Activated naive CD8-positive, alpha-beta T cell treated with anti-CD3 and anti-CD28 coated beads, Interleukin-2, amount 50 U/mL, for 24 hours (primary cell): ENCODE measurements at regions not wholly inside any gene's neighbourhood (a gene's known extent, or its start where the extent isn't known, plus 50 kb on each side); places are given as distances from the start of the nearest gene placed in this dataset.
A peak's percentile ranks its signal among the peaks of the same experiment; 100 is the strongest.

Source experiments
- ATAC-seq: fragments of 150-1000 bp; cut with Tn5 transposase; one replicate; pipeline ENCODE4 v1.10.0; 2021
- DNase-seq: peaks from one replicate; pipeline ENCODE4 v3.0.0; 2021
- H3K27ac Mint-ChIP-seq: one replicate; pipeline ENCODE4 v1.8.0; 2021; ENCODE audit warnings: mild to moderate bottlenecking, mixed read lengths
- H3K27me3 Mint-ChIP-seq: one replicate; pipeline ENCODE4 v1.8.0; 2021; ENCODE audit warnings: mixed read lengths
- H3K36me3 Mint-ChIP-seq: one replicate; pipeline ENCODE4 v1.8.0; 2021; ENCODE audit warnings: low read depth, mixed read lengths
- H3K4me1 Mint-ChIP-seq: one replicate; pipeline ENCODE4 v1.8.0; 2021; ENCODE audit warnings: mixed read lengths
- H3K4me3 Mint-ChIP-seq: one replicate; pipeline ENCODE4 v1.8.0; 2021; ENCODE audit warnings: mild to moderate bottlenecking, moderate library complexity, mixed read lengths
- H3K9me3 Mint-ChIP-seq: one replicate; pipeline ENCODE4 v1.8.0; 2021; ENCODE audit warnings: mixed read lengths

GRCh38 chr5:40284863-40285262, 394.9 kb upstream of the PTGER4 start:
- H3K27ac Mint-ChIP-seq: no peak overlapping the region
- H3K27me3 Mint-ChIP-seq: peaks cover 1% of the 10 kb centered on the region
- DNase-seq (no peak), ATAC-seq (no peak)
- H3K9me3 Mint-ChIP-seq: no peaks in the 10 kb centered on the region
- peaks cover 3% of the 10 kb centered on the region for H3K4me1 Mint-ChIP-seq
- no peaks in the 10 kb centered on the region for H3K36me3 Mint-ChIP-seq
- H3K4me3 Mint-ChIP-seq: no peak overlapping the region

GRCh38 chr5:40278881-40279280, 400.8 kb upstream of the PTGER4 start:
- Mint-ChIP-seq H3K36me3 (no peaks in the 10 kb centered on the region), H3K9me3 (no peaks in the 10 kb centered on the region), H3K4me1 (peaks cover 51% of the 10 kb centered on the region), H3K27ac (peak overlapping the region; percentile 98), H3K4me3 (no peak overlapping the region), H3K27me3 (no peaks in the 10 kb centered on the region)
- no peak for ATAC-seq
- DNase-seq: no peak

- H3K27me3 Mint-ChIP-seq: no peaks in the 10 kb centered on the region
- H3K4me1 Mint-ChIP-seq: peaks cover 51% of the 10 kb centered on the region
- peak overlapping the region; percentile 30 for H3K4me3 Mint-ChIP-seq
- no peaks in the 10 kb centered on the region for H3K36me3 Mint-ChIP-seq
- H3K27ac Mint-ChIP-seq: peak overlapping the region; percentile 98
- ATAC-seq (peak; percentile 90), DNase-seq (peak; percentile 27)
- H3K9me3 Mint-ChIP-seq: no peaks in the 10 kb centered on the region
Measured at GRCh38 chr5:40277161-40277906, 402.4 kb upstream of the PTGER4 start.

GRCh38 chr5:40276426-40277102, 403.2 kb upstream of the PTGER4 start:
- peak overlapping the region; percentile 98 for H3K27ac Mint-ChIP-seq
- peaks cover 51% of the 10 kb centered on the region for H3K4me1 Mint-ChIP-seq
- ATAC-seq: peak; percentile 35
- H3K9me3 Mint-ChIP-seq: no peaks in the 10 kb centered on the region
- no peak for DNase-seq
- H3K36me3 Mint-ChIP-seq: no peaks in the 10 kb centered on the region
- peak overlapping the region; percentile 30 for H3K4me3 Mint-ChIP-seq
- H3K27me3 Mint-ChIP-seq: no peaks in the 10 kb centered on the region

GRCh38 chr5:40274568-40274967, 405.1 kb upstream of the PTGER4 start:
- Mint-ChIP-seq H3K4me1 (peaks cover 55% of the 10 kb centered on the region), H3K4me3 (no peak overlapping the region), H3K27me3 (no peaks in the 10 kb centered on the region), H3K27ac (no peak overlapping the region), H3K36me3 (no peaks in the 10 kb centered on the region), H3K9me3 (no peaks in the 10 kb centered on the region)
- DNase-seq (no peak), ATAC-seq (no peak)

- Mint-ChIP-seq H3K4me3 (no peak overlapping the region), H3K9me3 (no peaks in the 10 kb centered on the region), H3K4me1 (peaks cover 49% of the 10 kb centered on the region), H3K27ac (no peak overlapping the region), H3K36me3 (no peaks in the 10 kb centered on the region), H3K27me3 (no peaks in the 10 kb centered on the region)
- no peak for DNase-seq
- ATAC-seq: no peak
Measured at GRCh38 chr5:40273936-40274335, 405.8 kb upstream of the PTGER4 start.

- no peak for ATAC-seq
- no peak for DNase-seq
- no peak overlapping the region for H3K4me3 Mint-ChIP-seq
- no peaks in the 10 kb centered on the region for H3K36me3 Mint-ChIP-seq
- H3K4me1 Mint-ChIP-seq: peaks cover 25% of the 10 kb centered on the region
- H3K9me3 Mint-ChIP-seq: no peaks in the 10 kb centered on the region
- no peak overlapping the region for H3K27ac Mint-ChIP-seq
- no peaks in the 10 kb centered on the region for H3K27me3 Mint-ChIP-seq
Measured at GRCh38 chr5:40271476-40271875, 408.2 kb upstream of the PTGER4 start.

- no peak overlapping the region for H3K4me3 Mint-ChIP-seq
- H3K4me1 Mint-ChIP-seq: peaks cover 14% of the 10 kb centered on the region
- no peak for ATAC-seq
- no peaks in the 10 kb centered on the region for H3K27me3 Mint-ChIP-seq
- H3K27ac Mint-ChIP-seq: no peak overlapping the region
- no peak for DNase-seq
- no peaks in the 10 kb centered on the region for H3K9me3 Mint-ChIP-seq
- H3K36me3 Mint-ChIP-seq: no peaks in the 10 kb centered on the region
Measured at GRCh38 chr5:40270274-40270845, 409.4 kb upstream of the PTGER4 start.

- DNase-seq (no peak), ATAC-seq (no peak)
- Mint-ChIP-seq H3K4me3 (no peak overlapping the region), H3K36me3 (no peaks in the 10 kb centered on the region), H3K9me3 (no peaks in the 10 kb centered on the region), H3K27ac (no peak overlapping the region), H3K4me1 (peaks cover 9% of the 10 kb centered on the region), H3K27me3 (no peaks in the 10 kb centered on the region)
Measured at GRCh38 chr5:40268088-40268487, 411.6 kb upstream of the PTGER4 start.

GRCh38 chr5:40266952-40267351, 412.8 kb upstream of the PTGER4 start:
- no peak overlapping the region for H3K4me3 Mint-ChIP-seq
- DNase-seq (no peak), ATAC-seq (peak; percentile 63)
- peaks cover 2% of the 10 kb centered on the region for H3K27me3 Mint-ChIP-seq
- H3K4me1 Mint-ChIP-seq: peaks cover 9% of the 10 kb centered on the region
- peaks cover 3% of the 10 kb centered on the region for H3K9me3 Mint-ChIP-seq
- H3K36me3 Mint-ChIP-seq: no peaks in the 10 kb centered on the region
- no peak overlapping the region for H3K27ac Mint-ChIP-seq

GRCh38 chr5:40261984-40262383, 417.7 kb upstream of the PTGER4 start:
- H3K4me3 Mint-ChIP-seq: no peak overlapping the region
- H3K9me3 Mint-ChIP-seq: peaks cover 6% of the 10 kb centered on the region
- DNase-seq (no peak), ATAC-seq (no peak)
- H3K27ac Mint-ChIP-seq: no peak overlapping the region
- peaks cover 2% of the 10 kb centered on the region for H3K27me3 Mint-ChIP-seq
- no peaks in the 10 kb centered on the region for H3K36me3 Mint-ChIP-seq
- no peaks in the 10 kb centered on the region for H3K4me1 Mint-ChIP-seq

GRCh38 chr5:40260361-40260760, 419.4 kb upstream of the PTGER4 start:
- ATAC-seq (no peak), DNase-seq (no peak)
- H3K36me3 Mint-ChIP-seq: no peaks in the 10 kb centered on the region
- H3K9me3 Mint-ChIP-seq: peaks cover 6% of the 10 kb centered on the region
- no peaks in the 10 kb centered on the region for H3K4me1 Mint-ChIP-seq
- H3K27ac Mint-ChIP-seq: no peak overlapping the region
- H3K4me3 Mint-ChIP-seq: no peak overlapping the region
- H3K27me3 Mint-ChIP-seq: peaks cover 2% of the 10 kb centered on the region

- no peak overlapping the region for H3K27ac Mint-ChIP-seq
- H3K36me3 Mint-ChIP-seq: no peaks in the 10 kb centered on the region
- peaks cover 2% of the 10 kb centered on the region for H3K27me3 Mint-ChIP-seq
- H3K9me3 Mint-ChIP-seq: peaks cover 6% of the 10 kb centered on the region
- no peak overlapping the region for H3K4me3 Mint-ChIP-seq
- ATAC-seq (no peak), DNase-seq (no peak)
- no peaks in the 10 kb centered on the region for H3K4me1 Mint-ChIP-seq
Measured at GRCh38 chr5:40258222-40258621, 421.5 kb upstream of the PTGER4 start.

- DNase-seq (no peak), ATAC-seq (no peak)
- H3K36me3 Mint-ChIP-seq: peaks cover 6% of the 10 kb centered on the region
- no peak overlapping the region for H3K4me3 Mint-ChIP-seq
- H3K27me3 Mint-ChIP-seq: no peaks in the 10 kb centered on the region
- H3K27ac Mint-ChIP-seq: no peak overlapping the region
- H3K4me1 Mint-ChIP-seq: peaks cover 13% of the 10 kb centered on the region
- peaks cover 11% of the 10 kb centered on the region for H3K9me3 Mint-ChIP-seq
Measured at GRCh38 chr5:40240671-40241070, 439.0 kb upstream of the PTGER4 start.

- DNase-seq: no peak
Measured at GRCh38 chr5:40240111-40240510, 439.6 kb upstream of the PTGER4 start.

More at GRCh38 chr5:40240111-40240510, 439.6 kb upstream of the PTGER4 start:
- Mint-ChIP-seq H3K4me1 (peaks cover 13% of the 10 kb centered on the region), H3K27me3 (no peaks in the 10 kb centered on the region), H3K27ac (no peak overlapping the region), H3K4me3 (no peak overlapping the region), H3K9me3 (peaks cover 11% of the 10 kb centered on the region), H3K36me3 (peaks cover 6% of the 10 kb centered on the region)
- ATAC-seq: peak; percentile 54
